H1 (cell line): ENCODE measurements at regions not wholly inside any gene's neighbourhood (a gene's known extent, or its start where the extent isn't known, plus 50 kb on each side); places are given as distances from the start of the nearest gene placed in this dataset.

Experiments used
- CEBPB ChIP-seq: IDR thresholded peaks from 2 replicates; pipeline ENCODE4 v1.6.1; 2012; ENCODE audit warnings: low read depth, low read length
- CREB1 ChIP-seq: IDR thresholded peaks from 2 replicates; pipeline ENCODE4 v1.6.1; 2012; ENCODE audit warnings: inconsistent platforms
- CTCF ChIP-seq, 3 experiments: IDR thresholded peaks; 1 replicate in 2 of 3; 2 replicates in 1 of 3; pipeline versions ENCODE4 v1.5.1 to v1.6.1; 2011; ENCODE audit warnings: low read length in 3 of 3, mild to moderate bottlenecking in 3 of 3, inconsistent platforms in 2 of 3, low read depth in 1 of 3, moderate library complexity in 1 of 3; ENCODE audit not compliant: insufficient read depth in 1 of 3; ENCODE audit errors: control extremely low read depth in 1 of 3
- EP300 ChIP-seq, 2 experiments: IDR thresholded peaks; 1 replicate in 1 of 2; 2 replicates in 1 of 2; pipeline ENCODE4 v1.6.1; 2011 to 2012; ENCODE audit warnings: low read depth in 2 of 2, low read length in 2 of 2, mild to moderate bottlenecking in 2 of 2, borderline replicate concordance in 1 of 2, inconsistent platforms in 1 of 2, moderate library complexity in 1 of 2
- EZH2 ChIP-seq: fragments of 200-600 bp; sonication (generic); IDR thresholded peaks from 2 replicates; pipeline ENCODE4 v1.7.1; 2012; ENCODE audit warnings: low read depth, mild to moderate bottlenecking, moderate library complexity, low read length, inconsistent platforms; ENCODE audit not compliant: severe bottlenecking
- MAFK ChIP-seq: IDR thresholded peaks from 2 replicates; pipeline ENCODE4 v1.6.1; 2012; ENCODE audit warnings: low read depth, mild to moderate bottlenecking, improper control_type of control experiment, low read length
- MAX ChIP-seq: IDR thresholded peaks from 2 replicates; pipeline ENCODE4 v1.6.1; 2012; ENCODE audit warnings: inconsistent platforms
- POLR2A ChIP-seq, 2 experiments: IDR thresholded peaks; 1 replicate in 1 of 2; 2 replicates in 1 of 2; pipeline ENCODE4 v1.6.1; 2011; ENCODE audit warnings: low read depth in 2 of 2, low read length in 2 of 2, mild to moderate bottlenecking in 2 of 2; ENCODE audit errors: control extremely low read depth in 1 of 2
- RNF2 ChIP-seq: fragments of 200-900, 300-1000 bp; sonication (generic); IDR thresholded peaks from 2 replicates; pipeline ENCODE4 v1.7.1; 2016; ENCODE audit warnings: borderline replicate concordance, low read depth, mild to moderate bottlenecking, antibody characterized with exemption, low read length; ENCODE audit not compliant: poor library complexity, severe bottlenecking; ENCODE audit errors: missing control alignments
- TAF1 ChIP-seq: IDR thresholded peaks from 2 replicates; pipeline ENCODE4 v1.6.1; 2011; ENCODE audit warnings: mild to moderate bottlenecking, low read depth, low read length
- YY1 ChIP-seq: IDR thresholded peaks from 2 replicates; pipeline ENCODE4 v1.6.1; 2011; ENCODE audit warnings: low read depth, mild to moderate bottlenecking, low read length
- TF ChIP-seq, protein P1 (sequence below): IDR thresholded peaks from 2 replicates; pipeline ENCODE4 v1.6.1; 2012; ENCODE audit warnings: low read length, inconsistent platforms
- TF ChIP-seq, protein P2 (sequence below): IDR thresholded peaks from 2 replicates; pipeline ENCODE4 v1.6.1; 2011; ENCODE audit warnings: low read length, improper control_type of control experiment

- TF ChIP-seq CTCF (IDR thresholded peaks at IDR 0.05; ENCODE audit: control extremely low read depth in 1 of 3, insufficient read depth in 1 of 3, low read depth in 1 of 3, low read length in 3 of 3) (no peak), MAX (no peak), EZH2 (no peak), POLR2A (IDR thresholded peaks at IDR 0.05; ENCODE audit: control extremely low read depth in 1 of 2, low read depth in 2 of 2, low read length in 2 of 2) (no peak), TAF1 (no peak), CREB1 (no peak), MAFK (no peak), EP300 (IDR thresholded peaks at IDR 0.05; ENCODE audit: borderline replicate concordance in 1 of 2, low read depth in 2 of 2, low read length in 2 of 2) (no peak), YY1 (no peak), CEBPB (no peak), RNF2 (no peak)
- TF ChIP-seq, protein P1, sequence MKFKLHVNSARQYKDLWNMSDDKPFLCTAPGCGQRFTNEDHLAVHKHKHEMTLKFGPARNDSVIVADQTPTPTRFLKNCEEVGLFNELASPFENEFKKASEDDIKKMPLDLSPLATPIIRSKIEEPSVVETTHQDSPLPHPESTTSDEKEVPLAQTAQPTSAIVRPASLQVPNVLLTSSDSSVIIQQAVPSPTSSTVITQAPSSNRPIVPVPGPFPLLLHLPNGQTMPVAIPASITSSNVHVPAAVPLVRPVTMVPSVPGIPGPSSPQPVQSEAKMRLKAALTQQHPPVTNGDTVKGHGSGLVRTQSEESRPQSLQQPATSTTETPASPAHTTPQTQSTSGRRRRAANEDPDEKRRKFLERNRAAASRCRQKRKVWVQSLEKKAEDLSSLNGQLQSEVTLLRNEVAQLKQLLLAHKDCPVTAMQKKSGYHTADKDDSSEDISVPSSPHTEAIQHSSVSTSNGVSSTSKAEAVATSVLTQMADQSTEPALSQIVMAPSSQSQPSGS: no peak
- TF ChIP-seq, protein P2, sequence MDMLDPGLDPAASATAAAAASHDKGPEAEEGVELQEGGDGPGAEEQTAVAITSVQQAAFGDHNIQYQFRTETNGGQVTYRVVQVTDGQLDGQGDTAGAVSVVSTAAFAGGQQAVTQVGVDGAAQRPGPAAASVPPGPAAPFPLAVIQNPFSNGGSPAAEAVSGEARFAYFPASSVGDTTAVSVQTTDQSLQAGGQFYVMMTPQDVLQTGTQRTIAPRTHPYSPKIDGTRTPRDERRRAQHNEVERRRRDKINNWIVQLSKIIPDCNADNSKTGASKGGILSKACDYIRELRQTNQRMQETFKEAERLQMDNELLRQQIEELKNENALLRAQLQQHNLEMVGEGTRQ: no peak
Measured at GRCh38 chr5:4043135-4043534, 447.5 kb downstream of the IRX1 start.
